ENCODE measurements at regions not wholly inside any gene's neighbourhood (a gene's known extent, or its start where the extent isn't known, plus 50 kb on each side); places are given as distances from the start of the nearest gene placed in this dataset.

DNA sequence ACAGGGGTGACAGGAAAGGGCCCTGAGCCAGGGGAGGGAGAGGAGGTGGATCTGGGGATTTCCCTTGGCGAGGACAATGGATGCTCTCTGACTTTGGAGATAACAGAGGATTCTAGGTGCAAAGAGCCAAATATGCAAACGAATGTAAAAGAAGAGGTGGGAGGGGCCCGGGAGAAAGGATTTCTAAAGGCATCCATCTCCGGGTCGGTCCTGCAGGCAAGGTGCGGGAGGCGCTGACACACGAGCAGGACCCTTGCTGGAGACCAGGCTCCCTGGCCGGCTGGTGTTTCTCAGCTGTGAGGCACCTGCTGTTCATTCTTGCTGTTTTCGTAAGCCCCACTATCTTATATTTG lies 115.2 kb upstream of the TLE3 start:
- TF ChIP-seq GATA2 (IDR thresholded peaks at IDR 0.05; ENCODE audit: low read depth, low read length) (no peak), GATA3 (IDR thresholded peaks at IDR 0.05; ENCODE audit: low read depth, low read length) (no peak)
